GM18502 (cell line): ENCODE measurements at regions not wholly inside any gene's neighbourhood (a gene's known extent, or its start where the extent isn't known, plus 50 kb on each side); places are given as distances from the start of the nearest gene placed in this dataset.
"Not testable (repeated sequence)": the region's sequence is repeated elsewhere in the genome, so short reads cannot be mapped to it uniquely, and the experiment has no call there.

Experiments used
- ATAC-seq: cut with Tn5 transposase; IDR thresholded peaks from one replicate; pipeline ENCODE4 v1.9.1; 2021; ENCODE audit warnings: mild to moderate bottlenecking; ENCODE audit not compliant: unreplicated experiment, poor library complexity

- no peak for ATAC-seq
Observed at GRCh38 chr15:77844798-77845446, 212.2 kb upstream of the LINGO1 start.

DNA sequence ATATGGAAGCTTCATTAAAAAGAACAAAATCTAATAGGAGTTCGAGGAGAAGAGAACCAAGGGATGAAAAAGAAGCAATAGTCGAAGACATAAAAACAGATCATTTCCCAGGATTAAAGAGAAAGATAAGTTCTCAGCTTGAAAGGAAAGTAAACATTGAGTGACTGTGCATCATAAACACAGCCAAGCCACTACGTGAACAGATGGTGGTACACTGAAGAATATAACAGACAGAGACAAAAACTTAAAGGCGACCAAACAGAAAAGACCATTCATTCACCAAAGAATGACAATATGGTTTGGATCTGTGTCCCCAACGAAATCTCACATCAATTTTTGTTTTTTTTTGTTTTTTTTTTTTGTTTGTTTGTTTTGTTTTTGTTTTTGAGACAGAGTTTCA, 210.8 kb upstream of the LINGO1 start:
- no peak for ATAC-seq

DNA sequence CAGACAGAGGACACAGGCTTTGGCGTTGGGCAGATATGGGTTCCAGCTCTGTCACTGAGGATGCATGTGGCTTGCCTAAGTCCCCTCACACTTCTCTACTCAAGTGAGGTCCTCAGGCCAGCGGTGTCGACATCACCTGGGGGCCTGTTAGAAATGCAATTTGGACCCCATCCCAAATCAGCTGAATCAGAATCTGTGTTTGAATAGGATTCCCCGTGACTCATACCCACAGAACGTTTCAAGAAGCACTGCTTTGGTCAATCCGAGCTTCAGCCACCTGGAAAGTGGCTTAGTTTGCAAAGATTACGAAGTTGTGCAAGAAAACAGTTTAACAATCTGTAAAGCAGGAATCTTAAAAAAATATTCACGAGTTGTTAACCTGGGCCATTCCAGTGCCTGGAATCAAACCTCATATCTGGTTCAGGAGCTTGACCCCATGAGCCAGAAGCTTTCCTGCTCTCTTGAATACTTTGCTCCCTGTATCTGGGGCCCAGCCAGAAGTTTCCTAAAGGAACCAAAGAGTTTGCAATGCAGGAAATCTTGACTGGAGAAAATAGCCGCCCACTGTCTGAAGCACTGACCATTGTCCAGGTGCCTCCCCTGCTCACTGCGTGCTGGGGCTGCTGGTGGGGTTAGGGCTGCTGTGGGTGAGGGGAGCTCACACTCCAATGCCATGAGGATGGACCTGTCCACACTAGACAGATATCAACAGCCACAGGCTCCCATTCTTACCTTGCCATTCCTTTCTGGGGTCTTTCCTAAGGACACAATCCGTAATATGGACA, 208.5 kb upstream of the LINGO1 start:
- ATAC-seq: no peak

GRCh38 chr15:77839970-77840905, 207.5 kb upstream of the LINGO1 start:
- ATAC-seq: no peak

DNA sequence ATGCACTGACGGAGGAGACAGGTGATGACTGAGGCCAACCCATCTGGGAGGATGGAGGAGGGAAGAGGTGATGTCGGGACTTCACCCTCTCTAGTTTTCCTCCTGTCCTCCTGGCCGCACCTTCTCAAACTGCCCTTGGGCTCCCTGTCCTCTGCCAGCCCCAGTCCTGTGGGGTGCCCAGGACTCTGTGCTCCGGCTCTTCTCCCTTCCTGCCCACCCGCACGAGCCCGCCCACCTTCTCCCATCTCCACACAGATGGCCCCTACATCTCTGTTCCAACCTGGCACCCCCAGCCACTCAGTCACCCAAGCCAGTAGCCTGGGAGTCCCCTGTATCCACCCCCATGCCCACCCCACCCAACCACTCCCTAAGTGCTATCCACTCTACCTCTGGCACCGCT, 206.7 kb upstream of the LINGO1 start:
- ATAC-seq: no peak

- ATAC-seq: no peak
Observed at GRCh38 chr15:77838595-77838994, 205.9 kb upstream of the LINGO1 start.

DNA sequence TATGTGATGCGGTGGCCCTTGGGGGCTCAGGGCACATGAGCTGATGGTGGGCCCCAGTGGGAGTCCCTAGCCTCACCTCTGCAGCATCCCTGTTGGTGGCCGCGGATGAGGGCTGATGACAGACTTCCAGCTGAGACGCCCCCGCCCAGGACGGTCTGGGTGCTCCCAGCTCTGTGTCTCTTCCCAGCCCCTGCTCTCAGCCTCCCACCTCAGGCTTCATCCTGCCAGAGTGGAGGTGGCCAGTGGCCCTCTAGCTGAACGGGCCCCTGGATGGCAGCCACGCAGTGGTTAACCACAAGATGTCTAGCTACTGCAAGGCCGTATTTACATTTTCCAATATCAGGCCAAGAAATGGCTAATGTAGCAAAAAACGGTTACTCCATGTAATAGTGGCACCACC, 205.3 kb upstream of the LINGO1 start:
- no peak for ATAC-seq

DNA sequence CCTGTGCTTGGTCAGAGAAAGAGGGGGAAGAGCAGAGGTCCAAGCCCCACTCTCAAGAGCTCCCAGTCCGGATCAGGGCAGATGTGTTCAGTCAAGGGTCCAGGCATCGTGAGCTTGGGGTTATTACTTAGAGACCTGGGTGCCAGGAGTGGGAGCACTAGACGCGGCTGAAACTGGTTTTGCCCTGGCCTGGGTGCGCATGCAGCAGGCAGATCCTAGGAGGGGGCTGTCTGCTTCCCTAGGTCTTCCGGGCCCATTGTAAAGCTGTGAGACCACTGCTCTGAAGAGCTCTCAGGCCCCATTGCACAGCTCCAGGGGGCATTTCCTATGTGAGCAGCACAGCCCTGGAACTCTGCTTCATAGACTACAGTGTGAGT, 204.9 kb upstream of the LINGO1 start:
- ATAC-seq: no peak

DNA sequence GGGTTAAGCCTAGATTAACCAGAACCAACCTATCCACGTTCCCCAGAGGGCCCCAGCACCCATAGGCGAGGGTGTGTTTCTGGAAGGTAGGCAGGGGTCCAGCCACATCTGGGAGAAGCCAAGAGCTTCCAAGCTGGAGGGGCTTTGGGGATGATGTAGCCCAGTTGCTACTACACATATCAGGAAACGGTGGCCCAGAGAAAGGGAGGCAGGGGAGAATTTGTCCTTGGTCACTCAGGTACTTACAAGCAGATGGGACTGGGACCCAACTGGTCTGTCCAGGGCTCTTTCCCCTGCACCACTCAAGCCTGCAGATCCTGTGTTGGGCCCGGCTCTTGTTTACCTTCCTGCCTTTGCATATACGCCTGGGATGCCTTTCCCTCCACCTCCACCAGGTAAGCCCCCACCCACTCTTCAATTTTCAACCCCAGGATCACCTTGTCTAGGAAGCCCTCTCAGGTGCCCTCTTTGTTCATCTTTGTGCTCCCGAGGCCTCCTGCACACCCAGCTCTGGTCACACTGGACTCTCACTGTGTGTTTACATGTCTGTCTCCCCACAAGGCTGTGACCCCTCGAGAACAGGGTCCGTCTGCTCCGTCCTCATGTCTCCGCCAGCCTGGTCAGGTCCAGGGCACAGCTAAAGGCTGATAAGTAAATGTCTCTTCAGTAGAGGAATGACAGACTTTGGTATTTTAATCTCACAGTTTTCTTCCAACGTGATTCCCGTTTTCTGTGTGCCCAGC, 204.4 kb upstream of the LINGO1 start:
- no peak for ATAC-seq

GRCh38 chr15:77836121-77836692, 203.5 kb upstream of the LINGO1 start:
- ATAC-seq: no peak

DNA sequence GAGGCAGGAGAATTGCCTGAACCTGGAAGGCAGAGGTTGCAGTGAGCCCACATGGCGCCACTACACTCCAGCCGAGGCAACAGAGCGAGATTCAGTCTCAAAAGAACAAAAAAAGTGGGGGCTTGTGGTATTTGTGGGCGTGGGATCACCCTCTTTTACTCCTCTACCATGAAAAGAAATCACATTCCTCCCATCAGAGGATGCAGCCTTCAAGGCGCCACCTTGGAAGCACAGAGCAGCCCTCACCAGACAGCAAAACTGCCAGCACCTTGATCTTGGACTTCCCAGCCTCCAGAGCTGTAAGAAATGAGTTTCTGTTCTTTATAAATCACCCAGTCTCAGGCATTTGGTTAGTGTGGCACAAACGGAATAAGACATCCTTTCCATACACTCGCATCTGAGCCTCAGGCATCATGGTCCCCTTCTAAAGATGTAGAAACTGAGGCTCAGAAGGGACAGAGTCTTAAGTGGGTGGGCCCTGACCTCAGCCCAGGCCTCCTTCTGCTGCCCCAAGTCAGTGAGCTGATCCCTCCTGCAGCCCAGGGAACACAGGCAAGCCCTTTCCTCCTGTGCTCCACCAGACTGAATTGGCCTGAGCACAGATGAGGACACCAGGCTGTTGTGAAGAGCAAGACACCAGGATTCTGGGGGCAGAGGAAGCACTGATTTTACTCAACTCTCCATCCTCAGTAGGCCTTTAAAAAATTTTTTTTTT, 201.7 kb upstream of the LINGO1 start:
- ATAC-seq: no peak

DNA sequence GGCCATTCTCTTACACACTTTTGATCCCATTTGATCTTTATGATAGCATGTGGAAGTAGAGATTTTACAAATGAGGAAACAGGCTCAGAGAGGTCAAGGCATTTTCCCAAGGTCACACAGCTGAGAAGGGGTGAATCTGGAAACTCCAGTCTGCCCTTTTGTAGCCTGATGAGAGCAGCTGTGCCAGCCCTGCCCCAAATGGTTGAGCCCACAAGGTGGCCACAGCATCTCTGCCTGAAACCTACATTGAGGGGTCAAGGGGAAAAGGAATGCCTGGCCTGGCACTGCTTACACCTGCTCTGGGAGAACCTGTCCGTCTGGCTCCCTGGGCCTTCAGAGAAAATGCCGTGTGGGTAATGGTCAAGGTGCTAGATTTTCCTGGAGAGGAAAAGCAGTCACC, 200.2 kb upstream of the LINGO1 start:
- ATAC-seq: no peak

DNA sequence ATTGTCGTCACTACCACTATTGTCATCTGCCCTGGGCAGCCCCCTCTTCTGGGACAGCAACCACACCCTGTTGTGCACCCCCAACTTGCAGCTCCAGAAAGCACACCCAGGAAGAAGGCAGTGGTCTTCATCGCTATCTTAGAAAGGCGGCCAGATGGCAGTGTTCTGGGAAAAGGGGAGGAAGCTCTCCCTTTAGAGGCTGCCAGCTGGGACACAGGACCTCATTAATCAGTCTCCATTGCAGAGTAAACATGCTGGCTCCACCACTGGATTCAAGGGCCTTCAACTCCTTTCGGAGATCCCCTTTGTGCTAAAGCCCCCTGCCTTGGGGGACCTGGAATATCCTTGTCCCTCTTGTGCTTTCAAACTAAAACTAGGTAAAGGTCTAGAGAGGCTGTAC, 199.3 kb upstream of the LINGO1 start:
- ATAC-seq: no peak

DNA sequence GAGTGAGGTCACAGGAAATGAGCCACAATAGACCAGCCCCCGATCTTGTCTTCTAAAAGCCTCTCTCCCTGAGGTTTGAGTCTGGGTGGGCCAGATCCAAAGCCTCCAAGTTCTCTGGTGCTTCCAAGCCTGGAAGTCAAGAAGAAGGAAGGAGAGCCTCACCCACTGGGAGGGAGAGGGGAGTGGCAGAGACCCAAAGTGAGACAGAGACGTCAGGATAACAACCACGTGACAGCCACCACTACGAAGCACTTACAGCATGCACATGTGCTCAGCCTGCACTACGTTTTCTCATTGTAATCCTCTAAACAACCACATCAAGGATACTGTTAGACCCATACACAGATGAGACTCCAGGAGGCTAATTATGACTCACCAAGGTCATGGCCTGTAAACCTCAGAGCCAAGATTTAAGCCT, 197.3 kb upstream of the LINGO1 start:
- ATAC-seq: no peak

DNA sequence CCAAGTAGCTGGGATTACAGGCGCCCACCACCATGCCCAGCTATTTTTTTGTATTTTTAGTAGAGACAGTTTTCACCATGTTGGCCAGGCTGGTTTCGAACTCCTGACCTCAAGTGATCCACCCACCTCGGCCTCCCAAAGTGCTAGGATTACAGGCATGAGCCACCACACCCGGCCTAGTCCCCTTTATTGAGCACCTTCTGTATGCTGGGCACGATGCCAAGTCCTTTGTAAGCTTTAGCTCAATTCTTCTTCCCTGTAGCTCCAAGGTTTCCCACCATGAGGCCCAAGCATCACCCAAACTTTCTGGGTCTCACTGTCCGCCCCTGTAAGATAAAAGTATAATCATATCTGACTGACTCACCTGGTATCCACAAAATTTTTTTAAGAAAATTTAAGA, 196.6 kb upstream of the LINGO1 start:
- not testable (repeated sequence) for ATAC-seq

GRCh38 chr15:77827860-77828259, 195.1 kb upstream of the LINGO1 start:
- ATAC-seq: no peak

GRCh38 chr15:77826006-77826695, 193.4 kb upstream of the LINGO1 start:
- no peak for ATAC-seq

DNA sequence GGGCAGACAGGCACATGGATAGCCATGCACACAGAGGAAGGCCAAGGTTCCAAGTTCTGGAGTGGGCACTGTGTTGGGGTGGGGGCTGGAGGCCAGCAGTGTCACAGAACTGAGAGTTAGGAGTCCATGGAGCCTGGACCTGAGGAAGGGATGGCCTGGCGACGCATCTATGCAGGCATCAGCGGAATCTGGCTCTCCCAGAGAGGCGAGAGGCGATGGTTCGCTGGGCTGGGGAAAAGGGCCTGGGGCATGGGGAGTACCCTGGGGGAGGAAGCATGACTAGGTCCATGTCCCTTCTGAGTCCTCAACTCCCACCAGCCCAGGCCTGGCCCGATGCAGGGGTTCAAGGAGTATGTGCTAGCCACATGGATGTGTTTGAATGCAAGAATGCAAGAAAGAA, 192.8 kb upstream of the LINGO1 start:
- no peak for ATAC-seq

- no peak for ATAC-seq
Observed at GRCh38 chr15:77825252-77825542, 192.5 kb upstream of the LINGO1 start.
